Activated T-cell treated with anti-CD3 and anti-CD28 coated beads for 24 hours (primary cell): ENCODE measurements at regions not wholly inside any gene's neighbourhood (a gene's known extent, or its start where the extent isn't known, plus 50 kb on each side); places are given as distances from the start of the nearest gene placed in this dataset.
"Not testable (repeated sequence)": the region's sequence is repeated elsewhere in the genome, so short reads cannot be mapped to it uniquely, and the experiment has no call there.

Source experiments
- DNase-seq: peaks from one replicate; pipeline ENCODE4 v3.0.0-alpha.2; 2020; ENCODE audit warnings: low read depth

- DNase-seq = no peak
Measured at GRCh38 chr13:90612391-90612790, 735.1 kb upstream of the MIR17HG start.

DNA sequence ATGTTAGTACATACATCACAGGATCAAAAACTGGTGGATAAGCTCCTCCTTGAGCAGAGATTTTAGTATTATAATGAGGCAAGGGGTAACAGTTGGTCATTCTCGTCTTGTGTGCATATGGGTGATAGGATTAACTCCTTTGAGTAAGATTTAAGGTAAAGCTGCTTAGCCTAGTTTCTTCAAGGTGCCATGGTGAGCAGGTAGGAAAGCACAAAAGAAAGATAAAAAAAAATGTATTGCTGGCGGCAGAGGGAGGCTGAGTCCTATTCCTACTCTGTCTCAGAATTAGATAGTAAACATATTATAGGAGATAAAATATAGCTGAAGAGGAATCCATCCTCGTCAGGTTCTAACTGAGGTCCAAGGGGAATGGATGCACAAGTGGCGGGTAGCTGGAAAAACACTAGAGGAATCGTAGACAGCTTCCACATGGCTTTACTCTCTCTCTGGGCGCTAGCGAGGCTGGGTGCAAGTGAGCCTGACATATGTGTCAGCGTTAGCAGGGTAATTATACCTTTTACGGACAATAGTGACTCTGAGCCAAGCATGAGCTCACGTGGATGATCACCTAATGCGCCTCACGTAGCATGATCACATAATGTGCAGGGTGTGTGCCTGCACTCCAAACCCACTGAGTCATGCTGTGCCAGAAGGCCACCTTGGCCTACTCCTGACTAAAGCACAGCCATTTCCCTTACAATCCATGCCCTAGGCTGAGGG lies 734.3 kb upstream of the MIR17HG start:
- no peak for DNase-seq

DNA sequence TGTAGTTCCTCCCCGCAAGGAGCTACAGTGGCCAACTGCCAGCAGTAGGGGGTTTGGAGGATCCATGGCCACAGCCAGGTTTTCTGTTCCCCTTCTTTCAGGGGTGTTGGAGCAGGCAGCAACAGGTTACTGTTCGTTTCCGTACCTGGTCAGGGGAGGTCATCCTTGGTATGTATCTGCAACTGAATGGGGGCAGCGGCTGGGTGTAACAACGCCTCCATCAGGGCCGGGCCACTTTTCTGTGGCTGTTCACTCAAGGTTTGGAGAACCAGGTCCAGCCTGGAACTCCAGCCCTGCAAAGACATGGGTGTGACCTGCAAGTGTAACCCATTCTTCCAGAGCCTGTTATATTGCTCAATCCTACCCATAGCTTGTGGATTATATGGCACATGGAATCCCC lies 732.3 kb upstream of the MIR17HG start:
- no peak for DNase-seq

GRCh38 chr13:90615767-90616166 lies 731.7 kb upstream of the MIR17HG start:
- DNase-seq = no peak

- DNase-seq = no peak
Measured at GRCh38 chr13:90618133-90618532, 729.4 kb upstream of the MIR17HG start.

- DNase-seq = no peak
Measured at GRCh38 chr13:90622541-90622940, 724.9 kb upstream of the MIR17HG start.

- DNase-seq = no peak
Measured at GRCh38 chr13:90623318-90624011, 724.0 kb upstream of the MIR17HG start.

GRCh38 chr13:90627813-90628212 lies 719.7 kb upstream of the MIR17HG start:
- DNase-seq = no peak

GRCh38 chr13:90628471-90628870 lies 719.0 kb upstream of the MIR17HG start:
- DNase-seq = no peak

DNA sequence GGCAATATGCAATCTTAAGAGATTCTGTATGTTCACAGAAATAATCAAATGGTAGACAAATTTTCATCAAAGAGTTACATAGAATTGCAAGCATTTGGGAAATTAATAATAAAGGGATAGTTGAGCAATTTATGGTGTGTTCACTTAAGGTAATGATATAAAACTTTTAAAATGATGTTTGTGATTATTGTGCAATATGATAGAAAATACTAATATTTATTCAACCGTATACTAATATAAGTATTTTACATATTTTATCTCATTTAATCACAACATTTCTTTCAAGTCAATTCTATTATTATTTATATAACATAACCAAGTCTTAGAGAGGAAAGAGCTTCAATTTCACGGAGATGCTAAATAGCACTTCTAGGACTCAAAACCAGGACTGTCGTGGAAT lies 716.8 kb upstream of the MIR17HG start:
- DNase-seq = no peak

GRCh38 chr13:90632184-90632583 lies 715.3 kb upstream of the MIR17HG start:
- no peak for DNase-seq

DNA sequence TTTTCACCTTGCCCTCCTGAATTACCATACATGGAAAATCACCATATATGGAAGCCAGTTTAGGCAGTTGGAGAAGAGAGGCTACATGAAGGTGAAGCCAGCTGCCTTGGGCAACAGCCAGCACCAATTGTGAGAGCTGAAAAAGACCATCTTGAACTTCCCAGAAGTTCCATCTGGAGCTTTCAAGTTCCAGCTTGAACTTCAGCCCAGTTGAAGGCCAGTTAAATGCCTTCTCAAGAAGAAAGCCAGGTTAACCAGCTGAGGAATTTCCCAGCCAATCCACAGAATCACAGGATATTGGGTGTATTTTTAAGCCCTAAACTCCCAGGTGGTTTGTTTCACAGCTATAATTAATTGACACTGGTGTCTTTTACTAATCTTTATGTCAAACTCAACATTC lies 713.6 kb upstream of the MIR17HG start:
- DNase-seq = no peak

- no peak for DNase-seq
Measured at GRCh38 chr13:90640976-90641375, 706.5 kb upstream of the MIR17HG start.

GRCh38 chr13:90641884-90642283 lies 705.6 kb upstream of the MIR17HG start:
- no peak for DNase-seq

GRCh38 chr13:90645582-90645981 lies 701.9 kb upstream of the MIR17HG start:
- DNase-seq = no peak

GRCh38 chr13:90648497-90648896 lies 699.0 kb upstream of the MIR17HG start:
- no peak for DNase-seq

- DNase-seq = no peak
Measured at GRCh38 chr13:90652036-90652435, 695.5 kb upstream of the MIR17HG start.

DNA sequence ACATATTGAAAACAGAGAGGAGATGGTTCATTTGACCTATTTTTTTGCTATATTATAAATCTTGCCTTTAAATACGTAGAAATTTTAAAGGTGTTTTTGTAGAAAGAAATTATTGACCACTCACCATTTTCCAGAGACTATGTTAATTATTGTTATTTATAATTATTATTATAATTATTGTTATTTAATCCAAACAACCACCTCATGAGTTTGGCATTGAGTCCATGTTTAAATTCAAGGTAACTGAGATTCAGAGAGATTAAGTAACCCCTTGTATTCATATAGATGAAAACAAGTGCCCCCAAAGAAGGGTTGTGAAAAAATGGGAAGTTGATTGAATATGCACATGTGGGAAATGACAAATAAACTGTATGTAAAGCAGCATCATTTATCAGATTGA lies 692.5 kb upstream of the MIR17HG start:
- DNase-seq = no peak

DNA sequence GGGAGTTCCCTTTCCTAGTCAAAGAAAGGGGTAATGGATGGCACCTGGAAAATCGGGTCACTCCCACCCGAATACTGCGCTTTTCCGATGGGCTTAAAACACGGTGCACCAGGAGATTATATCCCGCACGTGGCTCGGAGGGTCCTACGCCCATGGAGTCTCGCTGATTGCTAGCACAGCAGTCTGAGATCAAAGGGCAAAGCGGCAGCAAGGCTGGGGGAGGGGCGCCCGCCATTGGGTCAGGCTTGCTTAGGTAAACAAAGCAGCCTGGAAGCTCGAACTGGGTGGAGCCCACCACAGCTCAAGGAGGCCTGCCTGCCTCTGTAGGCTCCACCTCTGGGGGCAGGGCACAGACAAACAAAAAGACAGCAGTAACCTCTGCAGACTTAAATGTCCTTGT lies 683.3 kb upstream of the MIR17HG start:
- DNase-seq = not testable (repeated sequence)

GRCh38 chr13:90673746-90674145 lies 673.7 kb upstream of the MIR17HG start:
- DNase-seq = no peak

DNA sequence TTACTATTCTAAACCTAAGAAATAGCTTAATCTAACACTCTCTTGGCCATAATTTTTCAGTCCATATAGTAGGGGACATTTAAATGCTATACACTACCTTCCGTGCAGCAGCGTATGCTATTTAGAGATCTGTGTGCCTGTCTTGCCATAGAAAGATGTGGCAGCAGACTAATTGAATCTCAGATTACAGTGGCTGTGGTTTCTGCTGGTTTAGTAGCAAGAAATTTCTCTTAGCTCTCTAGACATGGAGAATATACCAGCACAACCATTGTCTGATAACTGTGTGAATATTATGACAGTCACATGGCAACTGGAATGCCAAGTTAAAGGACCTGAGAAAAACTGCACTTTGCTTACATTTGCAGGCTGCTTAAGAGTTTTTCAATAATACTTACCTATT lies 672.4 kb upstream of the MIR17HG start:
- DNase-seq = no peak

DNA sequence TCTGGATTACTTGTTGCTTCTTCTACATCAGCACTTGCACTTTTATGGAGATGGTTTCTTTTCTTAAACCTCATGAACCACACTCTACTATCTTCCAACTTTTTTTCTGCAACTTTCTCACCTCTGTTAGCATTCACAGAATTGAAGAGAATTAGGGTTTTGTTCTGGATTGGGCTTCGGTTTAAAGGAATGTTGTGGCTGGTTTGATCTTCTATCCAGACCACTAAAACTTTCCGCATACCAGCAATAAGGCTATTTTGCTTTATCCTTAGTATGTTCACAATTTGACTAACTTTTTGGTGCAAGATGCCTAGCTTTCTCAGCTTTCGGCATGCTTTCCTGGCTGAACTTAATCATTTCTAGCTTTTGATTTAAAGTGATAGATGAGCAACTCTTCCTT lies 666.7 kb upstream of the MIR17HG start:
- DNase-seq = no peak

GRCh38 chr13:90683711-90684131 lies 663.8 kb upstream of the MIR17HG start:
- DNase-seq = no peak

GRCh38 chr13:90686442-90686841 lies 661.0 kb upstream of the MIR17HG start:
- no peak for DNase-seq
